Osteocyte (in vitro differentiated cells): ENCODE measurements at regions not wholly inside any gene's neighbourhood (a gene's known extent, or its start where the extent isn't known, plus 50 kb on each side); places are given as distances from the start of the nearest gene placed in this dataset.

ENCODE experiments used
- DNase-seq: peaks from one replicate; pipeline ENCODE4 v3.0.0; 2021; ENCODE audit warnings: mixed read lengths; ENCODE audit not compliant: unreplicated experiment; ENCODE audit errors: extremely low spot score
- H3K27ac Mint-ChIP-seq: one replicate; pipeline ENCODE4 v1.8.0; 2021; ENCODE audit warnings: mild to moderate bottlenecking, mixed read lengths; ENCODE audit not compliant: unreplicated experiment
- H3K27me3 Mint-ChIP-seq: one replicate; pipeline ENCODE4 v1.8.0; 2021; ENCODE audit warnings: mixed read lengths; ENCODE audit not compliant: unreplicated experiment
- H3K36me3 Mint-ChIP-seq: one replicate; pipeline ENCODE4 v1.8.0; 2021; ENCODE audit warnings: mixed read lengths; ENCODE audit not compliant: unreplicated experiment
- H3K4me1 Mint-ChIP-seq: one replicate; pipeline ENCODE4 v1.8.0; 2021; ENCODE audit warnings: mixed read lengths; ENCODE audit not compliant: unreplicated experiment
- H3K4me3 Mint-ChIP-seq: one replicate; pipeline ENCODE4 v1.8.0; 2021; ENCODE audit warnings: mild to moderate bottlenecking, moderate library complexity, mixed read lengths; ENCODE audit not compliant: unreplicated experiment
- H3K9me3 Mint-ChIP-seq: one replicate; pipeline ENCODE4 v1.8.0; 2021; ENCODE audit warnings: mixed read lengths; ENCODE audit not compliant: unreplicated experiment
- TF ChIP-seq, protein P1 (sequence below): fragments of 200-600 bp; sonication (generic); IDR thresholded peaks from 2 replicates; pipeline ENCODE4 v1.5.0; 2021; ENCODE audit warnings: antibody characterized with exemption, mild to moderate bottlenecking, moderate library complexity

DNA sequence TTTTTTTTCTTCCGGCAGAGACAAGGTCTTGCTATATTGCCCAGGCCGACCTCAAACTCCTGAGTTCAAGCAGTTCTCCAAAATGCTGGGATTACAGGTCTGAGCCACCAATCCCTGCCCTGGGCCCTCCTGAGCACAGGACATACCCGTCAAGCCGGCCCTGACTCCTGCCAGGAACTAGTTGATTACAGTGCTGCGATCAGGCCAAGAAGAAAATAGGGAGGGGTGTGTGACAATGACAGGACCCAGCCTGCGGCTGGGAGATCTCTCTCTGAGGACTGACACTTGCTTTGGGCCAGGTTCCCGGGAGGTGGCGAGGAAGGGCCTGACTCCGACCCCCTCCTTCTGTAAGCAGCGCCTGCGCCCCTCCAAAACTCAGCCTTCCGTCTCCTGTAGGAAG lies 276.6 kb downstream of the MRTFB start:
- no peak for DNase-seq
- Mint-ChIP-seq H3K9me3 (peaks cover 8% of the 10 kb centered on the region), H3K27ac (no peak overlapping the region), H3K27me3 (peaks cover 5% of the 10 kb centered on the region), H3K4me1 (no peaks in the 10 kb centered on the region), H3K36me3 (no peaks in the 10 kb centered on the region), H3K4me3 (no peak overlapping the region)
- TF ChIP-seq, protein P1, sequence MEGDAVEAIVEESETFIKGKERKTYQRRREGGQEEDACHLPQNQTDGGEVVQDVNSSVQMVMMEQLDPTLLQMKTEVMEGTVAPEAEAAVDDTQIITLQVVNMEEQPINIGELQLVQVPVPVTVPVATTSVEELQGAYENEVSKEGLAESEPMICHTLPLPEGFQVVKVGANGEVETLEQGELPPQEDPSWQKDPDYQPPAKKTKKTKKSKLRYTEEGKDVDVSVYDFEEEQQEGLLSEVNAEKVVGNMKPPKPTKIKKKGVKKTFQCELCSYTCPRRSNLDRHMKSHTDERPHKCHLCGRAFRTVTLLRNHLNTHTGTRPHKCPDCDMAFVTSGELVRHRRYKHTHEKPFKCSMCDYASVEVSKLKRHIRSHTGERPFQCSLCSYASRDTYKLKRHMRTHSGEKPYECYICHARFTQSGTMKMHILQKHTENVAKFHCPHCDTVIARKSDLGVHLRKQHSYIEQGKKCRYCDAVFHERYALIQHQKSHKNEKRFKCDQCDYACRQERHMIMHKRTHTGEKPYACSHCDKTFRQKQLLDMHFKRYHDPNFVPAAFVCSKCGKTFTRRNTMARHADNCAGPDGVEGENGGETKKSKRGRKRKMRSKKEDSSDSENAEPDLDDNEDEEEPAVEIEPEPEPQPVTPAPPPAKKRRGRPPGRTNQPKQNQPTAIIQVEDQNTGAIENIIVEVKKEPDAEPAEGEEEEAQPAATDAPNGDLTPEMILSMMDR = no peak

DNA sequence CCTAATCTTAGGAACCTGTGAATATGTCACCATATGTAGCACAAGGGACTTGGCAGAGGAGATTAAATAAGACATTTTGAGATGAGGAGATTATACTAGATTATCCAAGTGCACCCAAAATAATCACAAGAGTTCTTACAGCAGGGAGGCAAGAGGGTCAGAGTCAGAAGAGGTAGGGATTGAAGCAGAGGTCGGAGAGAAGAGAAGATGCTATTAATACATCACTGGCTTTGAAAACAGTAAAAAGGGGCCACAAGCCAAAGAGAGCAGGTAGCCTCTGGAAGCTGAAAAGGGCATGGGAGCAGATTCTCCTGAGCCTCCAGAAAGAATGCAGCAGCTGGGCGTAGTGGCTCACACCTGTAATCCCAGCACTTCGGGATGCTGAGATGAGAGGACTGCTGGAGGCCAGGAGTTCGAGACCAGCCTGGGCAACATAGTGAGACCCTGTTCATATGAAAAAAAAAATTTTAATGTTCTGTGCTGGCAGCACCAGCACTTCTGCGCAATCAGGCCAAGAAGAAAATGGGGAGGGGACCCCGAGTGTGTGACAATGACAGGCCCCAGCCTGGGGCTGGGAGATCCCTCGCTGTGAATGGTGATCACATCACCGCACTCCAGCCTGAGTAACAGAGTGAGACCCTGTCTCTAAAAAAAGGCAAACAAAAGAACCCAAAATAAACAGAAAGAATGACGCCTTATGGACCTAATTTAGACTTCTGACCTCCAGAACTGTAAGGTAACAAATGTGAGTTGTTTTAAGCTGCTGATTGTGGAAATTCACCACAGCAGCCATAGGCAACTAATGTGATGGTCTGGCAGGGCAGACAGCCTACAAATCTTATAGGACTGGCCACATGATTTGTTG lies 275.4 kb downstream of the MRTFB start:
- Mint-ChIP-seq H3K27ac (no peak overlapping the region), H3K9me3 (peaks cover 8% of the 10 kb centered on the region), H3K4me3 (no peak overlapping the region)

DNA sequence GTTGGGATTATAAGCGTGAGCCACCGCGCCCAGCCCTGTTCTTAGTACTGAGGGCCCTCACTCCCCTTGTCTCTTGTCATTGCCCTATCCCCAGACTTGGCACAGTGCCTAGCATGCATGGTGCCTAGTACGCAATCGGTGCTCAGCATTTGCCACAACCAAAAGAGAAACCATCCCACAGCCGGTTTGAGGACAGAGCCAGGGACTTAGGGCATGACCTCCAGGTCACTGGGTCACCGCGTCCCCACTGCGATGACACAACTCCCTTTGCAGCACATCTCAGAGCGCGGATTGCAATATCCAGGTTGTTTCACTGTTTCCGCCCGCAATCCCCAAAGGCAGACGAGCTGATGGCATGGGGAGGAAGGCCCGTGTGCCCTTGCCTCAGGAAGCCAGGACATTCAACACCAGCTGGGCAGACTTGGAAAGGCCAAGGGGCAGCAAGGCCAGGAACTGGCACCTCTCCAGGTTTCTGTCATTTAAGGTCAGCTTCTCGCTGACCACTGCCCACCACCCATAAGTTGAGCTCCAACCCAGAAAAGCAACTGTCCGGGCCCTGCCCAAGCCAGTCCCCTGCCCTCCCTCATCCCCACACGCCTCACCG lies 274.5 kb downstream of the MRTFB start:
- Mint-ChIP-seq H3K27me3 (peaks cover 6% of the 10 kb centered on the region), H3K27ac (no peak overlapping the region), H3K4me1 (no peaks in the 10 kb centered on the region)

More for the DNA sequence above, 275.4 kb downstream of the MRTFB start:
- Mint-ChIP-seq H3K36me3 (no peaks in the 10 kb centered on the region), H3K27me3 (peaks cover 5% of the 10 kb centered on the region), H3K4me1 (no peaks in the 10 kb centered on the region)
- DNase-seq = no peak
- TF ChIP-seq, protein P1 = no peak

DNA sequence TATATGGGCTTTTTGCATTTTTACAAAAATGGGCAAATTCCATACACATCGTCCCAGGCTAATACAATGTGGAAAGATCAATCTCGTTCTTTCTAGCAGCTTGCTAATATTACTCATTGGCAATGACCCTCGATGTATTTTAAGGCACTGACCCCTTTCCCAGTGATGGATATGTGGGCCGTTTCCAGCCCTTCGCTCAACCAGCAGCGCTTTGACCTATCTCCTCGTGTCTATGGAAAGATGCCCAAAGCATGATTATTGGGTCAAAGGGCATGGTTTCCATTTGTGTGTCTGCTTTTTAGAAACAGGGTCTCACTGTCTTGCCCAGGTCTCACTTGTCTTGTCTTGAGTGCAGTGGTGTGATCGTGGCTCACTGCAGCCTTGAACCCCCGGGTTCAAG lies 273.8 kb downstream of the MRTFB start:
- H3K9me3 Mint-ChIP-seq = peaks cover 9% of the 10 kb centered on the region
- TF ChIP-seq, protein P1 = no peak
- H3K4me1 Mint-ChIP-seq = no peaks in the 10 kb centered on the region
- DNase-seq = no peak
- H3K36me3 Mint-ChIP-seq = peaks cover 2% of the 10 kb centered on the region
- no peak overlapping the region for H3K4me3 Mint-ChIP-seq
- H3K27me3 Mint-ChIP-seq = peaks cover 9% of the 10 kb centered on the region
- no peak overlapping the region for H3K27ac Mint-ChIP-seq

More for the DNA sequence above, 274.5 kb downstream of the MRTFB start:
- H3K36me3 Mint-ChIP-seq = peaks cover under 1% of the 10 kb centered on the region
- DNase-seq = no peak
- no peak overlapping the region for H3K4me3 Mint-ChIP-seq
- H3K9me3 Mint-ChIP-seq = peaks cover 8% of the 10 kb centered on the region
- TF ChIP-seq, protein P1 = no peak

DNA sequence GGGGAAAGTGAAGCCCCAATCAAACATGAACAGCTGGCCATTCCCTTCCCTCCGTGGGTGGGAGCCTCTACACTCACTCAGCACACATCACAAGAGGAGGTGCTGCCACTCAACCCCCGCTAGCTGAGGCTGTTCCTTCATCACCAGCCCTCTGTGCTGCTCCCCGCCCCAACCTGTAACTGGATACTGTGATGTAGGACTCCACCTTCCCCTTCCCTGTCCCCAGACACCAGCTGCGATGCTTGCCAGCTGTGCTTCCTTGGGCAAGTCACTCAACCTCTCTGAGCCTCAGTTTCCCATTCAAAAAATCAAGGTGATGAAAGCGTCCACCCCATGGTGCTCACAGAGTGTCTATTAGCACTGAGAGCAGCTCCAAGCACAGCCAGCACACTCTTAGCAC lies 273.2 kb downstream of the MRTFB start:
- no peak for DNase-seq
- Mint-ChIP-seq H3K9me3 (peaks cover 12% of the 10 kb centered on the region), H3K4me3 (no peak overlapping the region), H3K27me3 (peaks cover 11% of the 10 kb centered on the region), H3K4me1 (no peaks in the 10 kb centered on the region), H3K36me3 (peaks cover 2% of the 10 kb centered on the region), H3K27ac (no peak overlapping the region)
- TF ChIP-seq, protein P1 = no peak
